GM13976 (cell line): ENCODE measurements at regions not wholly inside any gene's neighbourhood (a gene's known extent, or its start where the extent isn't known, plus 50 kb on each side); places are given as distances from the start of the nearest gene placed in this dataset.

Experiments used
- DNase-seq: peaks from one replicate; pipeline ENCODE4 v3.0.0; 2012; ENCODE audit warnings: low spot score
- CTCF ChIP-seq: IDR thresholded peaks from 2 replicates; pipeline ENCODE4 v1.5.1; 2012; ENCODE audit warnings: borderline replicate concordance, mild to moderate bottlenecking; ENCODE audit not compliant: insufficient read depth; ENCODE audit errors: extremely low read depth, missing control alignments, control extremely low read depth
- in situ Hi-C: fragments of 300-500 bp; cut with MboI; formaldehyde crosslinking; loops from one replicate; pipeline ENCODE4 v1.12.0; 2022; ENCODE audit warnings: low sequenced_read_pairs, mixed read lengths, inconsistent platforms; ENCODE audit not compliant: unreplicated experiment

GRCh38 chr13:50214514-50214913 lies 199.3 kb downstream of the KCNRG start:
- no peak for TF ChIP-seq CTCF
- in situ Hi-C loops: no loop called here

GRCh38 chr13:50215399-50215798 lies 200.2 kb downstream of the KCNRG start:
- no peak for DNase-seq
- in situ Hi-C loops: no loop called here
- no peak for TF ChIP-seq CTCF

More at GRCh38 chr13:50214514-50214913, 199.3 kb downstream of the KCNRG start:
- no peak for DNase-seq

- TF ChIP-seq CTCF: no peak
- DNase-seq: no peak
- in situ Hi-C loops: no loop called here
These were observed 204.5 kb downstream of the KCNRG start for GRCh38 chr13:50219743-50220142.

- in situ Hi-C loops: no loop called here
- no peak for TF ChIP-seq CTCF
- no peak for DNase-seq
These were observed 205.7 kb downstream of the KCNRG start for GRCh38 chr13:50220938-50221337.

GRCh38 chr13:50222569-50223332 lies 207.5 kb downstream of the KCNRG start:
- TF ChIP-seq CTCF: no peak
- no peak for DNase-seq
- in situ Hi-C loops: no loop called here

- no peak for TF ChIP-seq CTCF
- DNase-seq: peak; percentile 51
- in situ Hi-C loops: no loop called here
These were observed 209.3 kb downstream of the KCNRG start for GRCh38 chr13:50224534-50224933.
